Left ventricle myocardium inferior (tissue), 1 donor: ENCODE measurements at regions not wholly inside any gene's neighbourhood (a gene's known extent, or its start where the extent isn't known, plus 50 kb on each side); places are given as distances from the start of the nearest gene placed in this dataset.

Source experiments
- DNase-seq: peaks from one replicate; pipeline ENCODE4 v3.0.0-alpha.2; 2020
- H3K27ac ChIP-seq: fragments of 200-600 bp; replicated peaks from 2 replicates; pipeline ENCODE4 v1.8.0; 2021
- H3K27me3 ChIP-seq: fragments of 200-600 bp; 2 replicates; pipeline ENCODE4 v1.8.0; 2021; ENCODE audit warnings: low read depth
- H3K36me3 ChIP-seq: fragments of 200-600 bp; 2 replicates; pipeline ENCODE4 v1.8.0; 2021
- H3K4me1 ChIP-seq: fragments of 200-600 bp; 2 replicates; pipeline ENCODE4 v1.8.0; 2021
- H3K4me3 ChIP-seq: fragments of 200-600 bp; 2 replicates; pipeline ENCODE4 v1.8.0; 2021; ENCODE audit warnings: mild to moderate bottlenecking, moderate library complexity
- H3K9me3 ChIP-seq: fragments of 200-600 bp; replicated peaks from 2 replicates; pipeline ENCODE4 v1.8.0; 2021
- intact Hi-C: fragments of 100-400 bp; cut with micrococcal nuclease; formaldehyde crosslinking; loops from one replicate; pipeline ENCODE4 v1.11.0; 2022
- TF ChIP-seq, protein P1 (sequence below): fragments of 200-600 bp; IDR thresholded peaks from 2 replicates; pipeline ENCODE4 v1.8.0; 2021; ENCODE audit warnings: antibody characterized with exemption, mild to moderate bottlenecking, borderline replicate concordance
- donor health status: DM: no; HTN: yes; CAD: no; lungs with severe emphysema.

GRCh38 chr4:12894062-12894461 is 590.1 kb downstream of the RAB28 start:
- Histone ChIP-seq H3K27me3 (no peaks in the 10 kb centered on the region), H3K9me3 (no peaks in the 10 kb centered on the region), H3K4me3 (no peak overlapping the region), H3K27ac (no peak overlapping the region), H3K4me1 (no peaks in the 10 kb centered on the region), H3K36me3 (no peaks in the 10 kb centered on the region)
- TF ChIP-seq, protein P1, sequence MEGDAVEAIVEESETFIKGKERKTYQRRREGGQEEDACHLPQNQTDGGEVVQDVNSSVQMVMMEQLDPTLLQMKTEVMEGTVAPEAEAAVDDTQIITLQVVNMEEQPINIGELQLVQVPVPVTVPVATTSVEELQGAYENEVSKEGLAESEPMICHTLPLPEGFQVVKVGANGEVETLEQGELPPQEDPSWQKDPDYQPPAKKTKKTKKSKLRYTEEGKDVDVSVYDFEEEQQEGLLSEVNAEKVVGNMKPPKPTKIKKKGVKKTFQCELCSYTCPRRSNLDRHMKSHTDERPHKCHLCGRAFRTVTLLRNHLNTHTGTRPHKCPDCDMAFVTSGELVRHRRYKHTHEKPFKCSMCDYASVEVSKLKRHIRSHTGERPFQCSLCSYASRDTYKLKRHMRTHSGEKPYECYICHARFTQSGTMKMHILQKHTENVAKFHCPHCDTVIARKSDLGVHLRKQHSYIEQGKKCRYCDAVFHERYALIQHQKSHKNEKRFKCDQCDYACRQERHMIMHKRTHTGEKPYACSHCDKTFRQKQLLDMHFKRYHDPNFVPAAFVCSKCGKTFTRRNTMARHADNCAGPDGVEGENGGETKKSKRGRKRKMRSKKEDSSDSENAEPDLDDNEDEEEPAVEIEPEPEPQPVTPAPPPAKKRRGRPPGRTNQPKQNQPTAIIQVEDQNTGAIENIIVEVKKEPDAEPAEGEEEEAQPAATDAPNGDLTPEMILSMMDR, result no peak
- intact Hi-C loops, result no loop called here
- no peak for DNase-seq

GRCh38 chr4:12889054-12889453 is 595.1 kb downstream of the RAB28 start:
- Histone ChIP-seq H3K4me1 (no peaks in the 10 kb centered on the region), H3K4me3 (no peak overlapping the region), H3K27ac (no peak overlapping the region), H3K36me3 (no peaks in the 10 kb centered on the region), H3K9me3 (no peaks in the 10 kb centered on the region), H3K27me3 (no peaks in the 10 kb centered on the region)
- intact Hi-C loops, result no loop called here
- peak; percentile 17 for DNase-seq
- TF ChIP-seq, protein P1, result no peak

GRCh38 chr4:12884846-12885796 is 599.0 kb downstream of the RAB28 start:
- TF ChIP-seq, protein P1, result no peak
- no peak for DNase-seq
- Histone ChIP-seq H3K27ac (no peak overlapping the region), H3K36me3 (no peaks in the 10 kb centered on the region), H3K4me3 (no peak overlapping the region), H3K4me1 (no peaks in the 10 kb centered on the region), H3K27me3 (no peaks in the 10 kb centered on the region), H3K9me3 (no peaks in the 10 kb centered on the region)
- intact Hi-C loops, result no loop called here

DNA sequence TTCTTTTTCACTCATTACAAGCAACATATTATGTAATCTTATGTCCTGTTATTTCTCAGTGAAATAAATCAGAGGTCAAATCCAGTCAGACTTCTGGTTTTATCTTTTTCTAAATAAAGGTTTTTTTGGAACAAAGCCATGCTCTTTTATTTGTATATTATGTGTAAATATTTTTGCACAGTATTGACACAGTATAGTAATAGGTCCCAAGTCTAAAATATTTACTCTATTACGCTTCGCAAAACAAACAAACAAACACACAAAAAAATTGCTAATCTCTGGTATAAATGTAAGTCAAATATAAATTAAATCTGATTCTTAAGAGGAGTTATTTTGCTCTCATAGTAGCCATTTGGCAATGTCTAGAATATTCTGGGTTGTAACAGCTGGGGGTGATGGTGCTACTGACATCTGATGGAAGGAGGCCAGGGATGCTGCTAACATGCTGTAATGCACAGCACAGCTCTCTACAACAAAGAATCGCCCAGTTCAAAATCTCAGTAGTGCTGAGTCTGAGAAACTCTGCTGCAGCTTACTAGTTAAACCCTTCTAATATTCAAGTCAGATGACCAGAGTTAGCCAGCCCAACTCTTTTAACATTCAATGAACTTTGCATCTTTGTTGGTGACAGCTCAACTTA is 602.1 kb downstream of the RAB28 start:
- intact Hi-C loops, result no loop called here
- Histone ChIP-seq H3K27me3 (no peaks in the 10 kb centered on the region), H3K4me1 (no peaks in the 10 kb centered on the region), H3K27ac (no peak overlapping the region), H3K36me3 (no peaks in the 10 kb centered on the region), H3K4me3 (no peak overlapping the region), H3K9me3 (no peaks in the 10 kb centered on the region)
- TF ChIP-seq, protein P1, result no peak
- no peak for DNase-seq

DNA sequence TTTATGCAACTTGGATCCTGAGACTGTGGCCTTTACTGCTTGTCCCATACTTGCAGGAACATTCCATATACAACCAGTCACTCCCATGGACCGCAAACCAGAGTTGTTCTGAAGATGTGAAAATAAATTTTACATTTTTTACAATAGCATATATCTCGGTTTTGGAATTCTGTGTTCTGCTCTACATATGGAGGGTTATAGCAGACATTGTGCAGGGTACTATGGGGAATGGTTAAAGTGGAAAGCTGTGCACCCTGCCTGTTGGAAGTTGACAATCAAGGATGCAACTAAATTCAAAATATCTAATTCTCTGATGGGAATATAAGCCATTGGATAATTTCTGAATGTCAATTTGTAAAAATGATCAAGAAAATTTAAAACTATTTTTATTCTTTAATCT is 603.3 kb downstream of the RAB28 start:
- TF ChIP-seq, protein P1, result no peak
- Histone ChIP-seq H3K27ac (no peak overlapping the region), H3K4me3 (no peak overlapping the region), H3K9me3 (no peaks in the 10 kb centered on the region), H3K27me3 (no peaks in the 10 kb centered on the region), H3K4me1 (no peaks in the 10 kb centered on the region), H3K36me3 (no peaks in the 10 kb centered on the region)
- intact Hi-C loops, result no loop called here
- DNase-seq, result no peak
